HG03571 (cell line): ENCODE measurements at regions not wholly inside any gene's neighbourhood (a gene's known extent, or its start where the extent isn't known, plus 50 kb on each side); places are given as distances from the start of the nearest gene placed in this dataset.
A peak's percentile ranks its signal among the peaks of the same experiment; 100 is the strongest.

Source experiments
- ATAC-seq: cut with Tn5 transposase; IDR thresholded peaks from one replicate; pipeline ENCODE4 v1.9.1; 2021; ENCODE audit not compliant: unreplicated experiment

DNA sequence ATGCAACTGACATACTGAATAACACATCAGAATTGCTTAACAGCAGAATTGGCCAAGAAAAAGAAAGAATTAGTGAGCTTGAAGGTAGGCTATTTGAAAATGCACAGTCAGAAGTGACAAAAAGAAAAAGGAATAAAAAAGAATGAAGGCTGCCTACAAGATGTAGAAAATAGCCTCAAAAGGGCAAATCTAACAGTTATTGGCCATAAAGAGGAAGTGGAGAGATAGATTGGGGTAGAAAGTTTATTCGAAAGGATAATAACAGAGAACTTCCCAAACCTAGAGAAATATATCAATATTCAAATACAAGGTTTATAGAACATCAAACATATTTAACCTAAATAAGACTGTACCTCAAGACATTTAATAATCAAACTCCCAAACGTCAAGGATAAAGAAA lies 67.5 kb downstream of the ATP6V1G3 start:
- ATAC-seq: no peak

GRCh38 chr1:198472119-198472518 lies 68.4 kb downstream of the ATP6V1G3 start:
- no peak for ATAC-seq

- ATAC-seq: no peak
Observed at GRCh38 chr1:198467907-198468306, 72.6 kb downstream of the ATP6V1G3 start.

DNA sequence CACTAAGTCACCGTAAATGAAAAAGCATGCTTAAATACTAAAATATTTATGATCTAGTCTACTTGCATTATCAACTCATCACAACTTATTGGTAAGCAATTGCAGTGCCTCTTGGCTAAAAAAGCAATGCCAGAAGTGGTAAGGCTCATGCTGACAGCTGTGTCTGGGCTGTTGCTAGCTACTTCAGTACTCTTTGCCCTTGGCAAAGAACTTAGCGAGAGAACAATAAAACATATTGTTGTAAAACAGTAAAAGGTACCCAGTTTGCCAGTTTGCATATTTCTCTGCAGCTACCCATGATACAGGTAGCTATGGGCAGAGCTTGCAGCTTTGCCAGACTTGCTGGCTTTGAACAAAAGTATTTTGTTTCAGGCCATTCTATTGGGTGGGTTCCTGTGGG lies 73.1 kb downstream of the ATP6V1G3 start:
- ATAC-seq: no peak

GRCh38 chr1:198465201-198466144 lies 75.0 kb downstream of the ATP6V1G3 start:
- peak; percentile 57 for ATAC-seq

- ATAC-seq: no peak
Observed at GRCh38 chr1:198463709-198464108, 76.8 kb downstream of the ATP6V1G3 start.

DNA sequence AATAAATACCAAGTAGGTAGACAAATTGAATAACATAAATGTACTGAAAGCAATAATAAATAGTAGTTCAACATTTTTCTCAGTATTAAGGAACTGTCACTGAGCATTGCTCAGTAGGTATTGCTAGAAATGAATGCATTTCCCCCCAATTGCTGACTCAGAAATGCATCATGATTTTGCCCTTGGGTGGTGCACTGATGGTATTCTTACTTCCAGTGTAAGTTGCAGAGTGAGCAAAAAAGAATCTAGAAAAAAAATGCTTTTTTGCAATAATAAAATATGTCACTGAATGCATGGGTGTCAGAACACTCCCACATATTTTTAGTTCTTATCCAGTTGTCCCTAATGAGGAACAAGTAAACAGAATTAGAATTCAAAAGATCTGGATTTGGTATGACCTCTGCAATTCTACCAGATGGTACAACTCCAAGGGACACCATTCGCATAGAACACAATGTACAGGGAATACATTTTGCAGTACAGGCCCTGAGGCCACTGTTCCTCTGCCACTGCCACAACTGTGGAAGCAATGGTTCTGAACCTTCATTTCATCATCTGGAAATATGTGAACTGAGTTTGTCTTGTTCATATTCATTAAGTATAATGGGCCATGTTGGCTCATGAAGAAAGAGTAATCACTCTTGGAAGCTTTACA lies 78.0 kb downstream of the ATP6V1G3 start:
- ATAC-seq: no peak

- ATAC-seq: no peak
Observed at GRCh38 chr1:198455966-198456365, 84.5 kb downstream of the ATP6V1G3 start.

GRCh38 chr1:198449727-198450433 lies 90.6 kb downstream of the ATP6V1G3 start:
- ATAC-seq: no peak

DNA sequence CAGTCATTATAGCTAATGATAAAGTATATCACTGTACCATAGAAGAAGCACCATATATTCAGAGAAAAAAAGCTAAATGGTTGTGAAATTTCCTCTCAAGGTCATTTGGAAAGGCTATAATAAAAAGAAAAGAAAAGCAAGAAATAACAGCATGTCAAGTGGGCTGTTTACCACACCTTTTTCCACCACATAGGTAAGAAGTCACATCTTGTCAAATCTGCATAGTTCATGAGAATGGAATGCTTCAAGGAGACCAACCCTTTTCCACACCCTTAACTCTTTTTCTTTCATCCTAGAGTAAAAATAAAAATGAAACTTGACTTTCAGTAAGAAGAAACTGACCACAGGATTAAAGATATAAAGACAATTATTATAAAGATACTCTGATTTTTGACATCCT lies 91.2 kb downstream of the ATP6V1G3 start:
- no peak for ATAC-seq

GRCh38 chr1:198447468-198447867 lies 93.0 kb downstream of the ATP6V1G3 start:
- ATAC-seq: no peak

DNA sequence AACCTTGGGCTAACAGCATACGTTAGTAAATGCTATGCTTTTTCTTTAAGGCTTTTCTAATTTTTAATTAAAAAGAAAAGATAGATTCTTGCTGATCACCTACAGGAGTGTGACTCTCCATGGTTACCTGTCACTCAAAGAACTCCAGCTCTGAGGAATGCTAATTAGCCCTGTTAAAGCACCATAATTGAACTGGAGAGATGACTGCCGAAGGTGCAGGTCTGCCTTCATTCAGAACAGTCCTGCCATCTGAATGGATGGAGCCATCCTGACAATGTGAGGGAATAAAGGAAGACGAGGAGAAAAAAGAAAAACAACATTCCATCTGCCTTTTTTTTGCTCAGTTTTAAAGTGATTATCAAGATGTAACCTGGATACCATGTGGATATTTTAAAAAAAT lies 94.6 kb downstream of the ATP6V1G3 start:
- ATAC-seq: no peak

DNA sequence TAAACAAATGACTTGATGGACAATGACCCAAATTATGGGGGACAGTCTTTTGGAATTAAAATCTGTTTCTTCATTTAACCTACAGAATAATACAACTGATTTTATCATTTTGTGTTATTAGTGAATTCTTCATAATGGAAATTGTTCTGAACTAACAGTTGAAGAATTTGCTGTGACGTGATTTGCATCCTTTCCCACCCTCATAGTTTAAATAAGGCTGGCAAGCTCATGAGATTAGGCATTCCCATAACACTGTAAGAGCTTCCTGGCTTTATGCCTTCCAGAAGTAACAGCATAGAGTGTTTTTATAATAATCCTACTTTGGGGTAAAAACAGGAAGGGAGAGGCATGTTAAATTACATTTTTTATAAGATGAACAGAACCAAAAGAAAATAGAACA lies 95.7 kb downstream of the ATP6V1G3 start:
- no peak for ATAC-seq

- ATAC-seq: no peak
Observed at GRCh38 chr1:198443365-198444233, 96.9 kb downstream of the ATP6V1G3 start.

DNA sequence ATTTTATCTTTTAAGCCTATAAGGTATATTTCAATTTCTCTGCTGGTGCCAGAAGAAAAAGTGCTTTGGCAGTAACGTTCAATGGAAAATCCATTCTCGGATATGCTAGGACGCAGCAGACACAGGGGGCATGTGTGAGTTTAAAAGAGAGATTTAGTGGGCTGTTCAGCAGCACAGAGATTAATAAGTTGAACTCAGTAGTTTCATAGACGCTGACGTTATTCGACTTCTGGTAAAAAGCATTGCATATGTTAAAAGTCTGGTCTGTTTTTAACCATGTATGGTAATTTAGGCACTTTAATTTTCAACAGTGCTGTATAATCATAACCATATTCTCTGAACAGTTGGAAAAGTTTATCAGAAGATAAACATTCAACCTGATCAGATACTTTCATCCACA lies 99.6 kb downstream of the ATP6V1G3 start:
- no peak for ATAC-seq

GRCh38 chr1:198437332-198437731 lies 103.1 kb downstream of the ATP6V1G3 start:
- no peak for ATAC-seq

GRCh38 chr1:198436276-198436675 lies 104.2 kb downstream of the ATP6V1G3 start:
- no peak for ATAC-seq

GRCh38 chr1:198435056-198435455 lies 105.4 kb downstream of the ATP6V1G3 start:
- no peak for ATAC-seq

- no peak for ATAC-seq
Observed at GRCh38 chr1:198424441-198424840, 116.0 kb downstream of the ATP6V1G3 start.

- no peak for ATAC-seq
Observed at GRCh38 chr1:198423673-198424072, 116.8 kb downstream of the ATP6V1G3 start.

GRCh38 chr1:198417039-198417438 lies 123.4 kb downstream of the ATP6V1G3 start:
- no peak for ATAC-seq
